Stimulated activated CD4-positive, alpha-beta T cell treated with anti-CD3 and anti-CD28 coated beads, Interleukin-1b, Interleukin-23, amount 100 ng/mL, for 48 hours (primary cell): ENCODE measurements at regions not wholly inside any gene's neighbourhood (a gene's known extent, or its start where the extent isn't known, plus 50 kb on each side); places are given as distances from the start of the nearest gene placed in this dataset.
"Not testable (repeated sequence)": the region's sequence is repeated elsewhere in the genome, so short reads cannot be mapped to it uniquely, and the experiment has no call there.

Source experiments
- DNase-seq: peaks from one replicate; pipeline ENCODE4 v3.0.0-alpha.2; 2020

DNA sequence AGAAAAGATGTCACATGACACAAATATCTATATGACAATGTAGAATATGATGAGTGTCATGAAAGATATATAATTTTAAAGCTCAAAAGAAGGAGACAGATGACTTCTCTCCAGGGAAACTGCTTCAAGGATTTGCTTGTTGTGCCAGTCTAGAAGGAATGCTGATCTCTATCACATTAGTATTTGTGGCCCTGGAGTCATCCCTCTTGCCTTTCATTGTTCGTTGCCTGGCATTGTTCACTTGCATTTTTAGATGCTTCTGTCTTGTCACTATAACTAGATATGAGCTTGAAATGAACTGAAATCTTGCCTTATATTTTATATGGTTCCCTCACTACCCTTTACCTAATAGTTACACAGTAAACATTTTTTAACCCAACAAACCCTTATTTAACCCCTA lies 207.5 kb downstream of the ZNF608 start:
- DNase-seq = no peak

DNA sequence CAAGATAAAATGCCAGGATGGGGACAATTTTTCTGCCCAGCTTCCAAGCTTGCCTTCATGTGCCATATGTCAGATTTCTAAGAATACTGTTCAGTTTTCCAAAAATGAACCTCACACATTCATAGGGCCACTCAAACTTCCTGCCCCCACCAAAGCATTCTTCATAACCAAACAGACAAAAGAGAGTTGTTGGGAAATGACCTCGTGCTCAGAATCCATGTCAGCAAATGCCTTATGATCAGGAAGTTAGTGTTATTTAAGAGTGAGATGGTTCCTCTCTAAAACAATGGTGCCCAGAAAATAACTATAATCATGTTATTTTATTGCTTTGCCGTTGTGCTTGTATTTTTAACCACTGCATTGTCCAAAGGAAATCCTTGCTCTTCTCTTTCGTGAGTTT lies 208.2 kb downstream of the ZNF608 start:
- no peak for DNase-seq

DNA sequence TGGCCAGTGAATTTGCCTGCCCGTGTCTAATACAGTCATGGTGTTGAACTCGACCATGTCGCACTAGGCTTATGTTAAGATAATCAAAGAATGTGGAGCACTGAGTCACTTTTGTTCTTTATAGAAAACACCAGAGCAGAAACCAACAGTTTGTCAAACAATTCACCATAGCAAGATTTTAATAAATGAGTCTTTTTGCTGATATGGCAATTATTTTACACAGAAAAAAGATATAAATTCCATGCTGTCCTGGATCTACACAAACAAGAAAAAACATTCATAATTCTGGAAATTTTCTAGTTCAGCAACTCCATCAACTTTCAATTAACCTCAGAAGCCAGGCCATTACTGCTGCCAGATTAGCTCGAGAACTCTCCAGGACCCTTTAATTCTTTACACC lies 208.9 kb downstream of the ZNF608 start:
- no peak for DNase-seq

DNA sequence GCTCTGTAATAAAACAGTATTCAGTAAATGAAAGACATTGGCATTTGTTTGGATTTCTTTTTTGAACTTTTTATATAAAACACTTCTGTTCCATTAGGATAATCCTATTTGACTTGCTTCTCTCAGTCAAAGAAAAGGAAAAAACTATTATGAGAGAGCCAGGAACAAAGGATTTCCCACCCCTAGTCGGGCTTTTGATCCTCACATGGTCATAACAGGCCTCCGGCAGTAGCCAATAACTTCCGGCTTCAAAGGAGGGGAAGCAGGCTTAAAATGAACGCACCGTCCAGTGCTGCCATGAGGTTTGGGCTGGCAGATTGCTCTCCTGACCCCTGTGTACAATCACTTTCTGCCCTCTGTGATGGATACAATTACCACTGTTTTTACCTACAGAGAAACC lies 209.3 kb downstream of the ZNF608 start:
- DNase-seq = no peak

DNA sequence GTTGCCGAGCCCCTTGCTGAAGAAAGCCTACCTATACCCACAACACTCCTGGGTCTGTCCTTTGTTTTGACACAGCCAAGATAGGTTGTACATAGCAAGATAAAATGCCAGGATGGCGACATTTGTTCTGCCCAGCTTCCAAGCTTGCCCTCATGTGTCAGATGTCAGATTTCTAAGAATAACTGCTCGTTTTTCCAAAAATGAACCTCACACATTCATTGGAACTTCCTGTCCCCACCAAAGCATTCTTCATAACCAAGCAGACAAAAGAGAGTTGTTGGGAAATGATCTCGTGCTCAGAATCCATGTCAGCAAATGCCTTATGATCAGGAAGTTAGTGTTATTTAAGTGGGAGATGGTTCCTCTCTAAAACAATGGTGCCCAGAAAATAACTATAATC lies 210.1 kb downstream of the ZNF608 start:
- DNase-seq = no peak

DNA sequence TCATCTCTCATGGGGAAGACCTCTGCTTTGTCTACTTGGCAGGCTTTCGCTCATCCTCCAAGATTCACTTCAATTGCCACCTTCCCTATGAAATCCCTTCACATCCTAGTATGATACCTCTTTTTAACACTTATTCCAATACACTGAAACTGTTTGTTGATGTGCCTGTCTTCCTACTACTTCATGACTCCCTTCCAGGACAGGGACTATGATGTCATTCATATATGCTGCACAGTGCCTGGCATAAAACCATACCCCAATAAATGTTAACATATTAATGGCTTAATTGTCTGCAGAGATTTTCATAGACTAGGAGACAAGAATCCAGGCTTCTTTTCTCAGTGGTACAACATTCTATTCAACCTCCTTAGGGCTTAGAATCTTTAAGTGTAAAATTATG lies 215.5 kb downstream of the ZNF608 start:
- DNase-seq = no peak

DNA sequence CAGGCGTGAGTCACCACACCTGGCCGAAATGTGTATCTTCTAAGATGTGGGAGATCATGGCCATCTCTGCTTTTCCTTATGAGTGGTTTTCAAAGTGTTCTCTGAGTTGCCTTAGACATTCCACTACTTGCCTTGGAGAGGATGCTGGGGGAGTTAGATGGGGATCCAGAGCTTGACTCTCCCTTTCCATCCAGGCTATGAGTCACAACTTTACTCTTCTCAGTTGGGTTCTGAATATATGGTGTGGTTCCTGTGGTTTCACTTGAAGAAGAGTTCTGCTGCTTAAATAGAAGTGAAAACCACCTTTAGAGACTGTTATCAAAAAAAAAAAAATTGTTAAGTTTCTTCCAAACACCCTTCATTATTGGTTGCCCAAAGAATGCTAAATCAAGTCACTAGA lies 217.6 kb downstream of the ZNF608 start:
- no peak for DNase-seq

DNA sequence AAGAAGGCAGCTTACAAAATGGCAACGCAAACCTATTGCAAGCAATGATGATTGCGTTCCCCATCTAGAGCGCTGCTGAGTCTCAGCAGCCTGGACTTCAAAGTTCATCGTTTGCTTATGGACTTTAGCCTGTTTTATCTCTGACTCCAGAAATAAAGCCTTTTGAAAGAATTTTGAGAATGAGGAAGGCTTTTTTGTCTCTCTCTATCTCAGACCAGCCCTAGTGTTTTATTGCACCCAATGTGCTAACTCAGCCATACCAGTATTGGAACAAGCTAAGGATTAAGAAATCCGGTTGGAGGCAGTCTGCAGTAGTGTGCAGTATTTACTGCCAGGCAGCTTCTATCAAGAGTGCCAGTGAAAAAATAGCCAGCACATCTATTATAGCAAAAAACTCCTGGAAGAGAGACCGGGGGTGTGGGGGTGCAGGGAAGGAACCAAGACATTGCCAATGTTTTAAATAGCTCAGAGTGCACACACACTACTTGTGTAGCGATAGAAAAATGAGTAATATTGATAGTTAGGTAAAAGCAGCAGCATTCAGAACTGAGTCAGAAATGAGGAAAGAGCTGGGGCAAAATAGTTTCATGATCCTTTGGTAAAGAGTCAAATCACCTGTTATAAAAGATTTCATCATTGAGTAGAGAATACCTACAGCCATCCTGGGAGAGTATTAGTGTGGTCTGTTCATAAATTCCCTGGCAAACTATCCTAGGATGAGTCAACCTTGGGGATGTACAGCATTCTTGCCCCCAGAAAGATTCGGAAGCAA lies 219.0 kb downstream of the ZNF608 start:
- DNase-seq = no peak

DNA sequence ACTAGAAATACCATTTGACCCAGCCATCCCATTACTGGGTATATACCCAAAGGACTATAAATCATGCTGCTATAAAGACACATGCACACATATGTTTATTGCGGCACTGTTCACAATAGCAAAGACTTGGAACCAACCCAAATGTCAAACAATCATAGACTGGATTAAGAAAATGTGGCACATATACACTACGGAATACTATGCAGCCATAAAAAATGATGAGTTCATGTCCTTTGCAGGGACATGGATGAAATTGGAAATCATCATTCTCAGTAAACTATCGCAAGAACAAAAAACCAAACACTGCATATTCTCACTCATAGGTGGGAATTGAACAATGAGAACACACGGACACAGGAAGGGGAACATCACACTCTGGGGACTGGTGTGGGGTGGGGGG lies 220.4 kb downstream of the ZNF608 start:
- DNase-seq = not testable (repeated sequence)

DNA sequence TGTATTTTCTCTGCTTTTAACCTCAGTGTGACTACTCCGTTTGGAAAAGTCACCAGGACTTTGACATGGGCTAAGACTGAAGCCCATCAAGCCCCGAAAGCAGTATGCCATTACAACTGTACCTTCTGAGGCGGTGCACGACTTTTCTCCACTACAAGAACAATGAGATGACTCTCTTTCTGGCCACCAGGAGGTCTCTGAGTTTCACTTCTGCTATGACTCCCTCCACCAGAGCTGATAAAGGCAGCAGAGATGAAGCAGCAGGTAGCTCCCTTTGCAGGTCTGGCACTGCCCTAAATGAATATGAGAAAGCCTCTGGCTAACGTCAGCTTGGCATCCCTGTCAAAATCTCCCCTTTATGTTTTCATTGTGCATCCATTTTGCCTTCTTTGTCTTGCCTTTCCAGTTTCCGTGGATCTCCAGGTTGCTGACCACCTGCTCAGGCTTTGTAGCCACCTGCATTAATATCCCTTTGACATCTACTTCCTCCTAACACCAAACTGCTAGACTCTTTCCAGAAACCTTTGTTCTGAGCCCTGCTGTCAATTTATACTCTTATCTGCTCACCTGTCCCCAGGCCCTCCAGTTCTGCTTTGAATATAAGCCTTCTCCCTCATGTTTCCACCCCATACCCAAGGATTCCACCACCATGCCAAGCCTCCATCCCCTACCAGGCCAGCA lies 221.7 kb downstream of the ZNF608 start:
- DNase-seq = no peak

DNA sequence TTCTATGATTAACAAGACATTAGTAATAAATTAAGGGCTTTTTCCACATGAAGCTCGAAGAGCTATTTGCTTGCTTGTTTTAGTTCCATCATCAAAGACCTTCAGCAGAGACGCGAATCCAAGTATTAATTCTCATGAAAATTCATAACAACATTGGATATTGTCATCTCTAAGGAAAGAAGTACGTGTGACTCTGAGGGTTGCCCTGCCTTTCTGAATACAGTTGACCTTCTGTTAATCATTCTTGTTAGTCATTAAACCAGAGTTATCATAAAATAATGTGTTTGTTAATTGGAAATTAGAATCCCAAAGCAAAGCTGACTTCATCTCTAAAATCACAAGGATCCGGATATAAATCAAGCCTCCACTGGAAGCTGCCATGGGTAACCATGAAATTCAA lies 222.5 kb downstream of the ZNF608 start:
- DNase-seq = no peak

DNA sequence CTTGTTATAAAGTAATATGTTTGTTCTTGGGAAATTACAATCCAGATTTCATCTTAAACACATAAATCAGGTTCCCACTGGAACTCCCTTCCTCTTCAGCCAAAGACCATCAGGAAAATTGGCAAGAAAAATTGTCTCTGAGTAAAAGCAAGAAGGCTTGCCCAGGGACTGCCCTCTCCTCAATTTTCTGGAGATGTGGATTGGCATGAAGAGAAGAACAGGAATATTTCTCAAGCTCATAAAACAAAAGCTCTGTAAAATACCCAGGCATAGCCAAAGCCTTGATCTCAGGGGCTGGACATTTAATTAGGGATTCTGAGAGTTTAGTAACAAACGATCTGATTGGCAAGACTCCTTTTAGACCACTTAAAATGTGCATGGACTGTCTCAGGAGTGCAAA lies 223.4 kb downstream of the ZNF608 start:
- no peak for DNase-seq

DNA sequence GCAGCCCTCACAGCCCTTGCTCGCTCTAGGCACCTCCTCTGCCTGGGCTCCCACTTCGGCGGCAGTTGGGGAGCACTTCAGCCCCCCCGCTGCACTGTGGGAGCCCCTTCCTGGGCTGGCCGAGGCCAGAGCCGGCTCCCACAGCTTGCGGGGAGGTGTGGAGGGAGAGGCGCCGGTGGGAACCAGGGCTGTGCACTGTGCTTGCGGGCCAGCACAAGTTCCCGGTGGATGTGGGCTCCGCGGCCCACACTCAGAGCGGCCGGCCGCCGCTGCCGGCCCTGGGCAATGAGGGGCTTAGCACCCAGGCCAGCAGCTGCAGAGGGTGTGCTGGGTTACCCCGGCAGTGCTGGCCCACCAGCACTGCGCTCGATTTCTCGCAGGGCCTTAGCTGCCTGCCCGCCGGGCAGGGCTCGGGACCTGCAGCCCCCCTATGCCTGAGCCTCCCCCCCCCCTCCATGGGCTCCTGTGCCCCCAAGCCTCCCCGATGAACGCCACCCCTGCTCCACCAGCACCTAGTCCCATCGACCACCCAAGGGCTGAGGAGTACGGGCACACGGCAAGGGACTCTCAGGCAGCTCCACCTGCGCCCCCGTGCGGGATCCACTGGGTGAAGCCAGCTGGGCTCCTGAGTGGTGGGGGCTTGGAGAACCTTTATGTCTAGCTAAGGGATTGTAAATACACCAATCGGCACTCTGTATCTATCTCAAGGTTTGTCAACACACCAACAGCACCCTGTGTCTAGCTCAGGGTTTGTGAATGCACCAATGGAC lies 224.8 kb downstream of the ZNF608 start:
- no peak for DNase-seq

DNA sequence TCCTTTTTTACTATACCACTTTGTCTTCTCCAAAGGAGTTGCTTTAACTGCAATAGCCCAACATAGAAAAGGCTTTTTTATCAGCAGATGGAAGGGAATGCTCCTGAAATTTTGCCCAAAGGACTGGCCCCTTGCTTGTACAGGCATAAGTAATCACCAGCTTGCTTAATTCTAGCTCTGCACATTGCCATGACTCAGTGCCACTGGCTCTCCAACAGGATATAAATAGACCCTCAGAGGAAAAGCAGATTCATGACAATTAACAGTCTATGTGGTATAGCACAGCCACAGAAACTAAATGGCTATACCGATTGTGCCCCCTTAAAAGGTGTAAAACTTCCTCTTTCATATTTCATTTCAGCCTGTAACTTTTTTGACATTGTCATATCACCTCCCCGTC lies 227.0 kb downstream of the ZNF608 start:
- no peak for DNase-seq

DNA sequence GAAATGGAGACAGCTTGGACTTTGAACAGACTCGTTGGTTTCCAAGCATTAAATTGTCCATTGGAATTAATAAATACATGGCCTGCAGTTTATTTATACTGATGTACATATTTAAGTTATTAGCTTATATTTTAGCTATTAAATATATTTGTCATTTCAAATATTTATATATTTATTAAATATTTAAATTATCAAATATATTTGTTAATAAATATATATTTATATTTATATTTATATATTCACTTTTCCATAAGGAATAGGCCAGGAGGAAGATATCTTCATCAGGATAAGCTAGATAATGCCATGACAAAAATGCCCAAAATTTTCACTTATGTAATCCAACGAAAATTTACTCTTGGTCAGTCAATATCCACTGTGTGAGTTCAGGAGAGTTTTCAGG lies 229.9 kb downstream of the ZNF608 start:
- DNase-seq = no peak

DNA sequence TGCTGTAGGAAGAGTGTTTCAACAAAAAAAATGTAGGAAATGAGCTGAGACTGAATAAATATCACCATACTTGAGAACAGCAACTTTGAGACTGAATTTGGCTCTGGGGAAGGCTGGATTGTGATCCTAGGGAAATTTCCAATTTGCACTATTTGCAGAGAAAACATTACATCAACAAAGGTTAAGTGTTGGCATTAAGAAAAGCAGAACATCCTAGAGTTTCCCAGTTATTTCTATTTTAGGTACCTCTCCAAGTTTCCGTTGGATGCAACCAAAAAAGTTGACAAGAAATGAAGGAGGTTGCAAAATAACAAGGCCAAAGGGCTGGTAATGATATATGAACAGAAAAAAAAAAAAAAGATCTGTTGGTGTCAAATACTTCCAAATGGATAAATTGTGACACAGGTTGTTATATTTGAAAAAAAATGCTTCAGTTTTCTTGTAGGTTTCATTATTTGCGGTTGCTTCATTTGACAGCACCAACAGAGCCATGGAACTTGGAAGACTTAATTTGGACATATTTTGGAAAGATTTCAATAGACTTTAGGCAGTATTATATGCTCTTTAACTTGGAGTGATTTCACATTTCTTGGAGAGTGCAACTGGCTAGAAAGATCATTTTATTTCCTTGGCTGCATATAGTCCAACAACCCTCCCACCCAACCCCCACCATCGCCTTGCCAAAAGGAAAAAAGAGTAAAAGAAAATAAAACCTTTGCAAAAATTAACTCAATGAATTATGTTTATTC lies 230.8 kb downstream of the ZNF608 start:
- no peak for DNase-seq

DNA sequence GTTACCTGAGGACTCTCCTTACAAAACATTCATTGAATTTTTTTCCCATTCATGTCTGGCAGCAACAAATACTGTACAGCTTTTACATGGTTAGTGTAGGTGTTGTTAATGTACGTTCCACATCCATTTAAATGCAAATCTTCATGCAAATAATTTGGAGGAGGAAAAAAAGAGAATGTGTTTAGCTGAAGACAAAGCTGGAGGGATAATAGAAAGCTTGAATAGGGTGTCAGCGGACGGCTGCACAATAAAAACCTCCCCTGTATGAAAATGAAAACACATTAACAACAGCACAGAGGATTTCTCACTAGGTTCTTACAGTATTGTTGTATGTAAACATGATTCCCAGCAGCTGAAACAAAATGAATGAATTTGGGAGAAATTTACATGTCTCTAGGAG lies 231.5 kb downstream of the ZNF608 start:
- DNase-seq = no peak

DNA sequence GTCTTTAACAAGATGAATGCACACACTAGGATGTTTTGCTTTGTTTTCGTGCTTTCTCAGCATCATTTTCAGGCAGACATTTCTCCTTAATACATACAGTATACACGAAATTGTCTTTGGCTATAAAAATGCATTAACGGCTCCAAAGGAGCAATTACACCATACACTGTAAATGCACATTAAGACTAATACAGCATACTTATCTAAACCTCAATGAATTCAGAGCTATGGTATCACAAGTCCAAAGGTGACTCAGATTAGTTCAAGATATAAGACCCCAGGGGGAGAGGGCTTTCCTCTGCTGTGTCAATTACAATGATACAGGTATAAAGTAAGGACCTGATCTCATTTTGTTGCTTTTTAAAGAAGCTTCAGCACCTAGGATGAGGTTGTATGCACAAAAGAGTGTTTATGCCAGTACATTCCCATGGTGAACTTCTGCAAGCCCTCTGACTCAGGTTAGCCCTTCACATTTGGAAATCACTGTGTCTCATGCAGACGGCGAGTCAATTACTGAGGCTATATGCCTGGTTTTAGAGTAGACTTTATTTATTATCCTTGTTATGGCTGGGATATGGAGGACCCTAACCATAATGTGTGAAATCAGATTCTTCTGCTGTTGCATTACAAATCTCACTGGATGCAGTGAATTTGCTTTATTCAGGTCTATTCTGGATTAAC lies 233.3 kb downstream of the ZNF608 start:
- no peak for DNase-seq

DNA sequence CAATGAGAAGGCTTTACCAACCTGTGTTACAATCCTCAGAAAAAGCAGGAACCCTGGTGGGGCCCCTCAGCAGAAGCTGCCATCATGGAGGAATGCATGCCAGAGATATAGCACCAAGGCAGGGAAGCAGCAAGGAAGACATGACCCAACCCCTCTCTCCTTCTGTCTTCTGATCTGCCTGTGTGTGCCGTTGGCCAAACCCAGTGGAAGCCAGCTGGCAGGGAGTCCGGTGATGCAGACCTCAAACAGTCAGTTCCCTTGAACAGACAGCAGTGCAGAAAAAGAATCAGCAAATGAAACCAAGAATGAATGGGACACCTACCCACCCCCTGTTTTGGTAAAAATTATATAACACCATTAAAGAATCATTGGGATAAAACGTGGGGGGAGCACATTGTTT lies 234.2 kb downstream of the ZNF608 start:
- DNase-seq = no peak

DNA sequence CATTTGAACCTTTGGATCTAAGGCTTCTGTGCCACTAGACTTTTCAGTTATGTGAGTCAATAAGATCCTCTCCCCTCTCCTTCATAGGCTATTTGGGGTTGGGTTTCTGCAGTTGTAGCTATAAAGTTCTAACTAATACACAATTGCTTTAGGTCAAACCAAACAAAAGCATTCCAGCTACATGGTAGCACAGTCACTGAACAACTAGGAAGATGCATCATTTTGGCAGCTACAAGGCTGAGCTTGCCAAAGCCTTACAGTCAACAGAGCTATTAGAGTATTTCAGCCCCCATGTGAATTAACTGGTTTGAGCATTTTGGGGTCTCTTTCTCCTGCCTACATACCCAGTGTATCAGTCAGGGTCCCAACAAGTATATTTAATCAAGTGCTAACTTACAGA lies 234.6 kb downstream of the ZNF608 start:
- no peak for DNase-seq

DNA sequence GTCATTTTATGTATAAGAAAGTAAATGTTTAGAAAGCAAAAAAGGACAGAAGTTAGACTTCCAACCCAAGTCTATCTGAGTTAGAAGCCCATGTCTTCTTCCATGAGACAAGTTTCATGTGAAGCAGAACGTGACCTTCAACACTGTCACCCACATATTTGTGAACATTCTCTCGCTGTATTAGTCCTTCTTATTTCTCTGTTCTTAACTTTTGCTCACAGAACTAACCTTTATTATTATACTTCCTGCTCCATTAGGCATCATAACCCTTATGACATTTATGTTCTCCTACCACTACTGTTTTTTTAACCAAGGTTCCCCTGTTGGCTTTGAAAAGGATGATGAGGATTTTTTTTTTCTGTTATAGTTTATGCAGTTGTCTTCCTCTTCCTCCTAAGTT lies 238.8 kb downstream of the ZNF608 start:
- DNase-seq = no peak

DNA sequence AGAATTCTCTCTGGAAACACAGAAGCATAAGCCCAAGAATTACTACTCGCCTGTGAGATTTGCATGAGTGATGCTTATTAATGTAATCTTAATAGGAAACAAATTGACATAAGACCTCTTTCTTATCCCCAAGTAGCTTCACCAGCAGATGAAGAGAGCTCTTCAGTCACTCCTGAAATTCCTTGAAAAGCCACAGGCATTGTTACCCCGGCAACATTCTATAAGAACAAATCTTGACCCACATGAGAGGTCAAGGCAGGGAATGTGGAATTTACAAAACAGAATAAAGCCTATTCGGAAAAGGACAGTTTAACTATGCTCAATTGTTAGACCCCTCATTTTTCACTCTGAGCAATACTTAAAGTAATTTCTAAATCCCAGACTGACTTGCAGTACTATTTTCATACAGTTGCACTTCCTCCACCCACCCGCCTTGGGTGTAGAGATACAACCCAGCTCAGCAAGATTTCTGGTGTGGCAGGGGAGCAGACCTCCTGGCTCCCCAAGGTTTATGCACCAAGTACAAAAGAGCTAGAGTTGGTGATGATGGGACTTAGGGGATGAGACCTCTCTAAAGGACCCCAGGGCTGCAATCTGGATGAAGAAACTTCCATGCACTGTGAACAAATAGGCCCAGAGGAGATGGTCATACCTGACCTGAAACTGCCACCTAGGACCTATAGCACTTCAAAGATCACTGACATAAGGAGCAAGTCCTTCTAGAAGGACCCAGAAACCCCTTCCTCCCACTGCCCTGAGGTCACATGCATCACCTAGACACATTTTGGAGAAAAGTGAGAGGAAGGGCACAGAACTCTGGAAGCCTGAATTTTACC lies 242.1 kb downstream of the ZNF608 start:
- no peak for DNase-seq
